Endothelial cell (in vitro differentiated cells): ENCODE measurements at regions not wholly inside any gene's neighbourhood (a gene's known extent, or its start where the extent isn't known, plus 50 kb on each side); places are given as distances from the start of the nearest gene placed in this dataset.

ENCODE experiments used
- DNase-seq: peaks from one replicate; pipeline ENCODE4 v3.0.0; 2021; ENCODE audit warnings: low spot score
- H3K27ac Mint-ChIP-seq: one replicate; pipeline ENCODE4 v1.8.0; 2021; ENCODE audit warnings: mixed read lengths, inconsistent platforms; ENCODE audit not compliant: unreplicated experiment
- H3K27me3 Mint-ChIP-seq: one replicate; pipeline ENCODE4 v1.8.0; 2021; ENCODE audit warnings: mild to moderate bottlenecking, moderate library complexity, mixed read lengths, inconsistent platforms; ENCODE audit not compliant: unreplicated experiment
- H3K36me3 Mint-ChIP-seq: one replicate; pipeline ENCODE4 v1.8.0; 2021; ENCODE audit warnings: mild to moderate bottlenecking, low read depth, mixed read lengths, inconsistent platforms; ENCODE audit not compliant: unreplicated experiment
- H3K4me1 Mint-ChIP-seq: one replicate; pipeline ENCODE4 v1.8.0; 2021; ENCODE audit warnings: mild to moderate bottlenecking, mixed read lengths, inconsistent platforms; ENCODE audit not compliant: unreplicated experiment
- H3K4me3 Mint-ChIP-seq: one replicate; pipeline ENCODE4 v1.8.0; 2021; ENCODE audit warnings: mild to moderate bottlenecking, mixed read lengths, inconsistent platforms; ENCODE audit not compliant: unreplicated experiment
- H3K9me3 Mint-ChIP-seq: one replicate; pipeline ENCODE4 v1.8.0; 2021; ENCODE audit warnings: mixed read lengths, inconsistent platforms; ENCODE audit not compliant: unreplicated experiment
- TF ChIP-seq, protein P1 (sequence below): fragments of 200-600 bp; sonication (generic); IDR thresholded peaks from one replicate; pipeline ENCODE4 v1.5.0; 2021; ENCODE audit warnings: antibody characterized with exemption; ENCODE audit not compliant: unreplicated experiment

DNA sequence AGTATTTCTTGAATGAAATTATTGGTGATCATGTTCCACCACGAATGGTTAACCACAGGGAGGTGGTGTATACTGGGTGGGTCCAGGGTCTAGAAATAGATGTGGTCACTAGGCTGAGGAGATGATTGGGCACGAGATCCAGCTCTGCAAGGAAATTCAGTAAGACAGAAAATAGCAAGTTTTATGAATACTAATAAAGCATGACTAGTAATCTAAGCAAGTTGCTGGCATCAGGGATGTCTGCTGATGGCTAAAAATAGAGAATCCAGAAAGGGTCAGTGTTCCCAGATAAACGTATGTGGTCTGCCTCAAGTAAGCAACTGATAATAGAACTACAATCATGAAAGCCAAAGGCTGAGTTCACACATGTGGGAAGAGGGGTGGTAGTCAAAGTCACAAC lies 108.3 kb upstream of the FRMD4B start:
- H3K27me3 Mint-ChIP-seq, result peaks cover 2% of the 10 kb centered on the region
- no peak overlapping the region for H3K27ac Mint-ChIP-seq
- H3K4me3 Mint-ChIP-seq, result no peak overlapping the region
- H3K36me3 Mint-ChIP-seq, result peaks cover 5% of the 10 kb centered on the region
- H3K9me3 Mint-ChIP-seq, result no peaks in the 10 kb centered on the region
- no peak for DNase-seq
- TF ChIP-seq, protein P1, sequence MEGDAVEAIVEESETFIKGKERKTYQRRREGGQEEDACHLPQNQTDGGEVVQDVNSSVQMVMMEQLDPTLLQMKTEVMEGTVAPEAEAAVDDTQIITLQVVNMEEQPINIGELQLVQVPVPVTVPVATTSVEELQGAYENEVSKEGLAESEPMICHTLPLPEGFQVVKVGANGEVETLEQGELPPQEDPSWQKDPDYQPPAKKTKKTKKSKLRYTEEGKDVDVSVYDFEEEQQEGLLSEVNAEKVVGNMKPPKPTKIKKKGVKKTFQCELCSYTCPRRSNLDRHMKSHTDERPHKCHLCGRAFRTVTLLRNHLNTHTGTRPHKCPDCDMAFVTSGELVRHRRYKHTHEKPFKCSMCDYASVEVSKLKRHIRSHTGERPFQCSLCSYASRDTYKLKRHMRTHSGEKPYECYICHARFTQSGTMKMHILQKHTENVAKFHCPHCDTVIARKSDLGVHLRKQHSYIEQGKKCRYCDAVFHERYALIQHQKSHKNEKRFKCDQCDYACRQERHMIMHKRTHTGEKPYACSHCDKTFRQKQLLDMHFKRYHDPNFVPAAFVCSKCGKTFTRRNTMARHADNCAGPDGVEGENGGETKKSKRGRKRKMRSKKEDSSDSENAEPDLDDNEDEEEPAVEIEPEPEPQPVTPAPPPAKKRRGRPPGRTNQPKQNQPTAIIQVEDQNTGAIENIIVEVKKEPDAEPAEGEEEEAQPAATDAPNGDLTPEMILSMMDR, result no peak
- H3K4me1 Mint-ChIP-seq, result peaks cover 32% of the 10 kb centered on the region

GRCh38 chr3:69493157-69493556 lies 107.3 kb upstream of the FRMD4B start:
- Mint-ChIP-seq H3K36me3 (no peaks in the 10 kb centered on the region), H3K27ac (no peak overlapping the region)
- TF ChIP-seq, protein P1, result no peak

DNA sequence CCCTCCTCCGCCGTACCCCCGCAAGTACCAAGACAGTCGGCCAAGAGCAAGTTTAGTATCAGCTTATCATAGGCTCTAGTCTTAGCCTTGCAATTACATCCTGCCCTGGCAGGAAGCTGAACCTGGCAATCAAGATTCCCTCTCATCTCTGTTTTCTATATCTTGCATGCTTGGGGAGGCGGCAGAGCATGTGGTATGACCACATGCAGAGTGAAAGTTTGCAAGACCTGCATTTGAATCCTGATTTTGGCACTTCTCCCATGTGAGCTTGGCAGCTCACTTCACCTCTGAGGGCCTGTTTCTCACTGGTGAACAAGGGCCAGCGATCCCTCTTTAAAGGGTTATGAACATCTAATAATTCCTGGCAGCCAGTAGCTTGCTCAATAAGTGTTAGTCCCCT lies 106.1 kb upstream of the FRMD4B start:
- H3K4me1 Mint-ChIP-seq, result peaks cover 28% of the 10 kb centered on the region
- no peaks in the 10 kb centered on the region for H3K36me3 Mint-ChIP-seq

More at GRCh38 chr3:69493157-69493556, 107.3 kb upstream of the FRMD4B start:
- Mint-ChIP-seq H3K4me1 (peaks cover 28% of the 10 kb centered on the region), H3K27me3 (no peaks in the 10 kb centered on the region), H3K9me3 (no peaks in the 10 kb centered on the region), H3K4me3 (no peak overlapping the region)
- no peak for DNase-seq

GRCh38 chr3:69490971-69491370 lies 105.1 kb upstream of the FRMD4B start:
- Mint-ChIP-seq H3K36me3 (peaks cover 4% of the 10 kb centered on the region), H3K27me3 (no peaks in the 10 kb centered on the region), H3K4me1 (peaks cover 28% of the 10 kb centered on the region), H3K9me3 (no peaks in the 10 kb centered on the region), H3K4me3 (no peak overlapping the region), H3K27ac (peak overlapping the region; percentile 65)
- DNase-seq, result no peak
- TF ChIP-seq, protein P1, result no peak

More for the DNA sequence above, 106.1 kb upstream of the FRMD4B start:
- Mint-ChIP-seq H3K27ac (peak overlapping the region; percentile 25), H3K9me3 (no peaks in the 10 kb centered on the region), H3K27me3 (no peaks in the 10 kb centered on the region), H3K4me3 (no peak overlapping the region)
- TF ChIP-seq, protein P1, result no peak
- DNase-seq, result no peak

DNA sequence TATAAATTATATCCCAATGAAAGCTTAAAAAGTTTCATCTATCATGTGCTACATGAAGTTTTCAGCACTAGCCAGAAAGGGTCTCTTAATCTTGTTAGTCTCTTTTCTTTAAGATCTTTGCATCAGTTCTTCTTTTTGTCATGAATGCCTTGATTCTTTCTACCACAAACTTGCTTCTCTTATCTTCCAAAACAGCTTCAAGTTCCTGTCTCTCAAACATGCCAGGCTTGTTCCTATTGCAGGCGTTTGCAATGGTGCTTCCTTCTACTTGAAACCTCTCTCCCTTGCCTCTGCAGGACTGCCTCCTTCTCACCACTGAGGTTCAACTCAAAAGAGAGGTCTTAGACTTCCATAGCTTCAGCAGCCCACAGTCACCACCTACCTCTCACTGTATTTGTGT lies 104.3 kb upstream of the FRMD4B start:
- Mint-ChIP-seq H3K9me3 (no peaks in the 10 kb centered on the region), H3K27me3 (no peaks in the 10 kb centered on the region), H3K4me3 (no peak overlapping the region), H3K4me1 (peaks cover 28% of the 10 kb centered on the region), H3K36me3 (peaks cover 5% of the 10 kb centered on the region), H3K27ac (peak overlapping the region; percentile 38)
- TF ChIP-seq, protein P1, result no peak
- DNase-seq, result no peak
